HepG2 (cell line): ENCODE measurements at regions not wholly inside any gene's neighbourhood (a gene's known extent, or its start where the extent isn't known, plus 50 kb on each side); places are given as distances from the start of the nearest gene placed in this dataset.

Source experiments
- ATAC-seq: fragments of 200-7000 bp; cut with Tn5 transposase; 3 replicates; pipeline ENCODE4 v1.9.1; 2020; ENCODE audit warnings: mild to moderate bottlenecking, moderate library complexity
- BruUV-seq: library from RNA; stranded (reverse); fragments of 400-500 nt; replicated peaks from 2 replicates; lab custom pipeline; 2021; lab: Mats Ljungman, UMichigan
- CTCF ChIA-PET: fragments of 300-600 bp; formaldehyde crosslinking; extraction: SDS; loops from one replicate; lab custom pipeline; 2021; ENCODE audit warnings: low total read pairs, inconsistent platforms, low intra/inter-chr PET ratio; lab: Yijun Ruan, JAX
- POLR2A ChIA-PET: fragments of 350-600 bp; sonication (Branson Sonifier 250); formaldehyde crosslinking; loops from one replicate; lab custom pipeline; 2020; ENCODE audit warnings: antibody characterized with exemption, inconsistent platforms; lab: Yijun Ruan, JAX
- DNase-seq: peaks from one replicate; pipeline ENCODE4 v3.0.0-alpha.2; 2015; ENCODE audit warnings: low spot score
- FAIRE-seq: peaks from 3 replicates; lab custom pipeline; 2011; peaks lifted over from hg19 to GRCh38; lab: Jason Lieb, UNC
- H2AFZ ChIP-seq: one replicate; pipeline ENCODE4 v1.6.1; 2011; ENCODE audit warnings: low read length, inconsistent platforms
- H3K27ac ChIP-seq: fragments of 300-600 bp; 3 replicates; pipeline ENCODE4 v1.8.0; 2011; ENCODE audit warnings: mixed run types, mild to moderate bottlenecking, mixed read lengths, low read length, inconsistent platforms; ENCODE audit not compliant: insufficient read depth; ENCODE audit errors: extremely low read length
- H3K27me3 ChIP-seq, 2 experiments: fragments of 200-600 bp in 1 of 2; 2 replicates in 1 of 2; 3 replicates in 1 of 2; pipeline versions ENCODE4 v1.6.0 to v1.8.0; 2011; ENCODE audit warnings: low read length in 2 of 2, mild to moderate bottlenecking in 2 of 2, moderate library complexity in 2 of 2, inconsistent platforms in 1 of 2; ENCODE audit not compliant: insufficient read depth in 2 of 2, control insufficient read depth in 1 of 2
- H3K36me3 ChIP-seq, 2 experiments: fragments of 200-600 bp in 1 of 2; replicated peaks in 1 of 2; 2 replicates in 1 of 2; 3 replicates in 1 of 2; pipeline versions ENCODE4 v1.5.1 to v1.8.0; 2011; ENCODE audit warnings: low read length in 2 of 2, inconsistent platforms in 1 of 2; ENCODE audit not compliant: insufficient read depth in 2 of 2, control insufficient read depth in 1 of 2
- H3K4me1 ChIP-seq: 2 replicates; pipeline ENCODE4 v1.5.1; 2012; ENCODE audit warnings: low read length, inconsistent platforms; ENCODE audit not compliant: insufficient read depth
- H3K4me2 ChIP-seq: 2 replicates; pipeline ENCODE4 v1.6.0; 2011; ENCODE audit warnings: low read depth, low read length, inconsistent platforms
- H3K4me3 ChIP-seq, 3 experiments: fragments of 200-600 bp in 1 of 3; sonication (generic), shearing (Covaris generic) in 1 of 3; replicated peaks in 1 of 3; 2 replicates each; pipeline ENCODE4 v1.5.1; 2011 to 2016; ENCODE audit warnings: low read length in 3 of 3, inconsistent platforms in 2 of 3, low read depth in 2 of 3, mild to moderate bottlenecking in 2 of 3, control low read depth in 1 of 3, mixed read lengths in 1 of 3; ENCODE audit not compliant: insufficient read depth in 1 of 3
- H3K79me2 ChIP-seq: one replicate; pipeline ENCODE4 v1.6.1; 2011; ENCODE audit warnings: low read length, inconsistent platforms; ENCODE audit not compliant: insufficient read depth
- H3K9ac ChIP-seq: 2 replicates; pipeline ENCODE4 v1.6.0; 2011; ENCODE audit warnings: mild to moderate bottlenecking, low read depth, low read length, inconsistent platforms; ENCODE audit not compliant: insufficient read depth
- H3K9me3 ChIP-seq: 2 replicates; pipeline ENCODE4 v1.5.1; 2012; ENCODE audit warnings: mild to moderate bottlenecking, low read length
- H4K20me1 ChIP-seq: 2 replicates; pipeline ENCODE4 v1.6.0; 2011; ENCODE audit warnings: inconsistent platforms, mild to moderate bottlenecking, low read length, moderate library complexity; ENCODE audit not compliant: insufficient read depth
- ATF7 ChIP-seq, 2 experiments: fragments of 450-650 bp in 1 of 2; sonication (generic) in 1 of 2; formaldehyde crosslinking in 1 of 2; IDR thresholded peaks; 2 replicates each; pipeline versions ENCODE4 v1.4.0 to v1.6.1; 2016 to 2020; ENCODE audit warnings: antibody characterized with exemption in 1 of 2, mild to moderate bottlenecking in 1 of 2, missing genetic modification reagents in 1 of 2
- CREB1 ChIP-seq, 2 experiments: fragments of 450-650 bp in 1 of 2; IDR thresholded peaks; 2 replicates each; pipeline ENCODE4 v1.6.1; 2016 to 2017; ENCODE audit warnings: control low read depth in 1 of 2, mild to moderate bottlenecking in 1 of 2, missing compliant biosample characterization in 1 of 2, missing genetic modification characterization in 1 of 2
- FOXA1 ChIP-seq, 2 experiments: fragments of 450-650 bp in 1 of 2; sonication (generic) in 1 of 2; formaldehyde crosslinking in 1 of 2; IDR thresholded peaks; 2 replicates each; pipeline versions ENCODE4 v1.4.0 to v1.6.1; 2016 to 2020; ENCODE audit warnings: missing genetic modification reagents in 1 of 2
- HHEX ChIP-seq: IDR thresholded peaks from 2 replicates; pipeline ENCODE4 v1.6.1; 2016; ENCODE audit warnings: control low read depth
- PLRG1 ChIP-seq: fragments of 450-650 bp; conservative IDR thresholded peaks from 2 replicates; pipeline ENCODE4 v1.6.1; 2016
- ZNF235 ChIP-seq: sonication (generic); formaldehyde crosslinking; IDR thresholded peaks from 2 replicates; pipeline ENCODE4 v1.8.1; 2023; ENCODE audit warnings: mild to moderate bottlenecking, missing genetic modification reagents, borderline replicate concordance
- ZNF891 ChIP-seq: sonication (generic); formaldehyde crosslinking; IDR thresholded peaks from 2 replicates; pipeline ENCODE4 v1.5.0; 2020; ENCODE audit warnings: mild to moderate bottlenecking, missing genetic modification reagents
- WGBS: methylation state at CpG from one replicate; pipeline ENCODE4 v1.1.6; 2017; ENCODE audit warnings: low lambda C conversion rate; 5-methylcytosine and 5-hydroxymethylcytosine counted together
- in situ Hi-C: cut with HindIII; loops from 2 replicates; pipeline ENCODE4 v1.10.0; 2017; ENCODE audit warnings: low pct_unique_long_range_greater_than_20kb; ENCODE audit not compliant: extremely low pct_ligation_motif_present
- intact Hi-C: fragments of 100-400 bp; cut with micrococcal nuclease; formaldehyde crosslinking; loops from one replicate; pipeline ENCODE4 v1.10.0; 2022; ENCODE audit not compliant: unreplicated experiment
- TF ChIP-seq, protein P1 (sequence below): sonication (generic); formaldehyde crosslinking; IDR thresholded peaks from 2 replicates; pipeline ENCODE4 v1.4.0; 2020; ENCODE audit warnings: mild to moderate bottlenecking, missing genetic modification reagents

DNA sequence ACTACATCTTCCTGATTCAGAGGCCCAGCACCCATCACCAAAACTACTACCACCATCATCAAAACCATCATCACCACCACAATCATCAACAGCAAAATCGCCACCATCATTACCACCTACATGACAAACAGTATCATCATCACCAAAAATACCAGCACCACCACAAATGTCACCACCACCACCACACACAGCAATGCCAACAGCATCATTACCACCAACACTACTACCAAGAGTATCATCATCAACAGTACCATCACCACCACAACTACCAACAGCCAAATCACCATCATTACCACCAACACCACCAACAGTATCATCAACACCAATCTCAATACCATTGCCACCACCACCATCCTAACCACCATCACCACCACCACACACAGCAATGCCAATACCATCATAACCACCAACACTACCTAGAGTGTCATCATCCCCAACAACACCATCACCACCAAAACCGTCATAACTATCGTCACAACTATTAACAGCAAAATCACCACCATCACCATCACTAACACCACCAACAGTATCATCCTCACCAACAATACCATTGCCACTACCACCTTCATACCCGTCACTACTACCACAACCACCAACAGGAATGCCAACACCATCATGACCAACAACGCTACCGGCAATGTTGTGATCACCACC lies 64.6 kb upstream of the TEX51 start:
- Histone ChIP-seq H4K20me1 (no peaks in the 10 kb centered on the region), H3K4me3 (no peak overlapping the region), H3K27me3 (peaks cover 0 to 12% of the 10 kb centered on the region in 2 experiments; a peak in 3 of 5 replicates), H3K9me3 (no peaks in the 10 kb centered on the region), H3K9ac (no peak overlapping the region), H3K4me1 (no peaks in the 10 kb centered on the region), H2AFZ (no peak overlapping the region), H3K79me2 (no peaks in the 10 kb centered on the region), H3K36me3 (no peaks in the 10 kb centered on the region), H3K4me2 (no peak overlapping the region), H3K27ac (no peak overlapping the region)
- BruUV-seq: no TSS peak
- intact Hi-C loops: no loop called here
- ChIA-PET CTCF (no interaction called here), POLR2A (no interaction called here)
- no peak for ATAC-seq
- no peak for TF ChIP-seq ZNF235 (CRISPR knock-in tag)
- TF ChIP-seq ZNF891 (CRISPR knock-in tag): no peak
- TF ChIP-seq, protein P1, sequence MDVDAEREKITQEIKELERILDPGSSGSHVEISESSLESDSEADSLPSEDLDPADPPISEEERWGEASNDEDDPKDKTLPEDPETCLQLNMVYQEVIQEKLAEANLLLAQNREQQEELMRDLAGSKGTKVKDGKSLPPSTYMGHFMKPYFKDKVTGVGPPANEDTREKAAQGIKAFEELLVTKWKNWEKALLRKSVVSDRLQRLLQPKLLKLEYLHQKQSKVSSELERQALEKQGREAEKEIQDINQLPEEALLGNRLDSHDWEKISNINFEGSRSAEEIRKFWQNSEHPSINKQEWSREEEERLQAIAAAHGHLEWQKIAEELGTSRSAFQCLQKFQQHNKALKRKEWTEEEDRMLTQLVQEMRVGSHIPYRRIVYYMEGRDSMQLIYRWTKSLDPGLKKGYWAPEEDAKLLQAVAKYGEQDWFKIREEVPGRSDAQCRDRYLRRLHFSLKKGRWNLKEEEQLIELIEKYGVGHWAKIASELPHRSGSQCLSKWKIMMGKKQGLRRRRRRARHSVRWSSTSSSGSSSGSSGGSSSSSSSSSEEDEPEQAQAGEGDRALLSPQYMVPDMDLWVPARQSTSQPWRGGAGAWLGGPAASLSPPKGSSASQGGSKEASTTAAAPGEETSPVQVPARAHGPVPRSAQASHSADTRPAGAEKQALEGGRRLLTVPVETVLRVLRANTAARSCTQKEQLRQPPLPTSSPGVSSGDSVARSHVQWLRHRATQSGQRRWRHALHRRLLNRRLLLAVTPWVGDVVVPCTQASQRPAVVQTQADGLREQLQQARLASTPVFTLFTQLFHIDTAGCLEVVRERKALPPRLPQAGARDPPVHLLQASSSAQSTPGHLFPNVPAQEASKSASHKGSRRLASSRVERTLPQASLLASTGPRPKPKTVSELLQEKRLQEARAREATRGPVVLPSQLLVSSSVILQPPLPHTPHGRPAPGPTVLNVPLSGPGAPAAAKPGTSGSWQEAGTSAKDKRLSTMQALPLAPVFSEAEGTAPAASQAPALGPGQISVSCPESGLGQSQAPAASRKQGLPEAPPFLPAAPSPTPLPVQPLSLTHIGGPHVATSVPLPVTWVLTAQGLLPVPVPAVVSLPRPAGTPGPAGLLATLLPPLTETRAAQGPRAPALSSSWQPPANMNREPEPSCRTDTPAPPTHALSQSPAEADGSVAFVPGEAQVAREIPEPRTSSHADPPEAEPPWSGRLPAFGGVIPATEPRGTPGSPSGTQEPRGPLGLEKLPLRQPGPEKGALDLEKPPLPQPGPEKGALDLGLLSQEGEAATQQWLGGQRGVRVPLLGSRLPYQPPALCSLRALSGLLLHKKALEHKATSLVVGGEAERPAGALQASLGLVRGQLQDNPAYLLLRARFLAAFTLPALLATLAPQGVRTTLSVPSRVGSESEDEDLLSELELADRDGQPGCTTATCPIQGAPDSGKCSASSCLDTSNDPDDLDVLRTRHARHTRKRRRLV (CRISPR knock-in tag): no peak
- TF ChIP-seq ATF7 (IDR thresholded peaks at IDR 0.05): peak; percentile 39
- TF ChIP-seq ATF7 (CRISPR knock-in tag; IDR thresholded peaks at IDR 0.05): no peak
- TF ChIP-seq HHEX (CRISPR knock-in tag): no peak
- peak; percentile 90 for TF ChIP-seq CREB1 (IDR thresholded peaks at IDR 0.05)
- no peak for TF ChIP-seq CREB1 (CRISPR knock-in tag; IDR thresholded peaks at IDR 0.05)
- 0 out of 2 replicates have a peak, but pooled peaks have one; percentile 53 for TF ChIP-seq PLRG1
- 0 out of 2 replicates have a peak, but pooled peaks have one; percentile 11 for TF ChIP-seq FOXA1 (IDR thresholded peaks at IDR 0.05)
- no peak for TF ChIP-seq FOXA1 (CRISPR knock-in tag; IDR thresholded peaks at IDR 0.05)
- DNase-seq: no peak
- WGBS: 39% methylated on average over 6 of the region's 6 CpGs
- in situ Hi-C loops: no loop called here
- FAIRE-seq: no peak
